HG03521 (cell line): ENCODE measurements at regions not wholly inside any gene's neighbourhood (a gene's known extent, or its start where the extent isn't known, plus 50 kb on each side); places are given as distances from the start of the nearest gene placed in this dataset.

Experiments used
- ATAC-seq: cut with Tn5 transposase; IDR thresholded peaks from one replicate; pipeline ENCODE4 v1.9.1; 2021; ENCODE audit warnings: mild to moderate bottlenecking, moderate library complexity; ENCODE audit not compliant: unreplicated experiment

DNA sequence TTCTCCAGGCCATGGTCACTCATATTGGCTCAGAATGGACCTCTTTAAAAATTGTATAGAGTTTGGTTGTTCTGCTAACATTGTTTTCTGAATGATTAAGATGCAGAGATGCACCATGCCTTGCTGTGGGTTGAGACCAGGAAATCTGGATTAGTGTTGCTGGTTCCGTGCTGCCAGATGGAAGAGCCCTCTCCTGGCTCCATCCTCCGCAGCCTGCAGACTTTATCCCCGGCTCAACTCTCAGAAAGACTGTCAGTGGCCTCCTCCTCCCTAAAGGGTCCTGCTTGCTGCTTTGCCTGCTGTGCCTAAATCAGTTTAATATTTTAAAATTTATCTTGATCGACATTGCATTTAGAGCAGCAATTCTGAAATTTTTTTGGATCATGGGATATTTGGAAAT is 196.7 kb downstream of the TENT4A start:
- no peak for ATAC-seq

DNA sequence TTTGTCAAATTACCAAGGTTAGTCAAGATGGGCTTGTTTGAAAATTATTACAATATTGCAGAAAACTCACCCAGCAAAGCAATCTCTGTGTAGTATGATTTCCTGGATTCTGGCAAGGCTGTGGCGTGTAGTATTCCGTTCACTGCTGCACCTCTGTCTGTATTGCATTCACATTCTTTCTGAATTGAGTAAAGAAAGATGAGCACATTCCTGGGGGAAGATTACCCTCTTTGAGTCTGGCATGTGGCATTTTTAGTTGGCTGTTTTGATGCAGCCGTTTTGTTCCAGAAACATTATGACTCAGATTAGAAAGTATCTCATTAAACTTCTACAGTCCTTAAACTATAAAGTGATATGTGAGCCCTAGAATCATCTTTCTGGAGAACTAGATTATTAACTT is 197.7 kb downstream of the TENT4A start:
- no peak for ATAC-seq

DNA sequence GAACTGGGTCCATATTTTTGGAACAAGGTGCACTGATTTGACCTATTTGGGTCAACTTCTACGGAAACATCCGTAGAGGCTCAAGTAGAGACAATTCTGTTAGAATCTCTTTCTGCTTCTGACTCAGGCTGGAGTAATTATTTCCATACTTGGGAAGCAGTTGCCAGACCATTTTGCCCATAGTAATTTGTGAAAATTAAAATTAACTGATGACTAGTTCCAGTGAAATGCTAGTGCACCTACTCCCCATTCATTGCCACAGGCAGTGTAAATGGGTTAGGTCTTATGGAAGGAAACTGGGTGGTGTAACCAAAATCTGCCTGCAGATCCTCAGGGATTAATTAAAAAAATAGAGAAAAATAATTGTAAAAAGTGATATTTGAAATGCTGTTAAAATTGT is 201.1 kb downstream of the TENT4A start:
- ATAC-seq = no peak

DNA sequence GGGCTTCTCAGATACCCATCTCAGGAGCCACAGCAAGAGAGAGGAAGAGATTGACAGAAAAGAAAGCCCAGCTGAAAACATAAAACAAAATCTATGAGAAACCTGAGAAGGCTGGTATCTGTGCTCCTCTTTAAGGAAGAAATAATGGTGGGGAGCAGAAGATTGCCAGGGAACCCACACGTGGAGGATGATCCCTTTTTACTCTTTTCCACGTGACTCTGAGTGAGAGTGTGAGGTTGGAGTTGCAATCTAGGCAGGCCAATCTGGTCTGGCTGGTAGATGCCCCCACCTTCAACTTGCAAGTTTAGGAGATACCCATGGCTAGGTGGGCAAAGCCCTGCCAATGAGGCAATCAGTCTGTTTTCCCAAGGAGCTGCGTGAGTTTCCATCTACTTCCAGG is 202.3 kb downstream of the TENT4A start:
- no peak for ATAC-seq

DNA sequence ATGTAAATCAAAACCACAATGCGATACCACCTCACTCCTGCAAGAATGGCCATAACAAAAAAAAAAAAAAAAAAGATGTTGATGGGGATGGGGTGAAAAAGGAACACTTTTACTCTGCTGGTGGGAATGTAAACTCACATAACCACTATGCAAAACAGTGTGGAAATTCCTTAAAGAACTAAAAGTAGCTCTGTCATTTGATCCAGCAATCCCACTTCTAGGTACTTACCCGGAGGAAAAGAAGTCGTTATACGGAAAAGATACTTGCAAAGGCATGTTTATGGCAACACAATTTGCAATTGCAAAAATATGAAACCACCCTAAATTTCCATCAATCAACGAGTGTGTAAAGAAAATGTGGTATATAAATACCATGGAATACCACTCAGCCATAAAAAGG is 205.0 kb downstream of the TENT4A start:
- ATAC-seq = no peak

DNA sequence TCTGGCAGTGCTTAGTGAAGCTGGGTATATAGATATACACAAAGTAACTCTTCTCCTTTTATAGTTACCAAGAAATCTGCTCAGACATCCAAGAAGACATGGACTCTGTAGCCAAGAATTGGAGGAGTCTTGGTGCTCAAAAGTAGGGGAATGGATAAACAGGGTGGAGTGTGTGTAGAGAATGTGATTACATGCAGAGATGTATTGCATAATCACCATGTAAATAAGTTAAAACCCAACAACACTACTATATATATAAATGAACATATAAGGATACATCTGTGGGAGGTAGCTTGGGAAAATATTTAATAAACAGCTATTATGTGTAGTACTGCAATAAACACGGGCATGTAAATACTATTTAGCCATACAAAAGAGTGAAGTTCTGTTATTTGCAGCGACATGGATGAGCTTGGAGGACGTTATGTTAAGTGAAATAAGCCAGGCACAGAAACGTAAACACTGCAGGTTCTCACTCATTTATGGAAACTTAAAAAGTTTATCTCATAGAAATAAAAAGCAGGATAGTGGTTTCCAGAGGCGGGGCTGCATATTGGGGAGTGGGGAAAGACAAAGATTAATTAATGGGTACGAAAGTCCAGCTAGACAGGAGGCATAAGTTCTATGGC is 207.5 kb downstream of the TENT4A start:
- no peak for ATAC-seq

DNA sequence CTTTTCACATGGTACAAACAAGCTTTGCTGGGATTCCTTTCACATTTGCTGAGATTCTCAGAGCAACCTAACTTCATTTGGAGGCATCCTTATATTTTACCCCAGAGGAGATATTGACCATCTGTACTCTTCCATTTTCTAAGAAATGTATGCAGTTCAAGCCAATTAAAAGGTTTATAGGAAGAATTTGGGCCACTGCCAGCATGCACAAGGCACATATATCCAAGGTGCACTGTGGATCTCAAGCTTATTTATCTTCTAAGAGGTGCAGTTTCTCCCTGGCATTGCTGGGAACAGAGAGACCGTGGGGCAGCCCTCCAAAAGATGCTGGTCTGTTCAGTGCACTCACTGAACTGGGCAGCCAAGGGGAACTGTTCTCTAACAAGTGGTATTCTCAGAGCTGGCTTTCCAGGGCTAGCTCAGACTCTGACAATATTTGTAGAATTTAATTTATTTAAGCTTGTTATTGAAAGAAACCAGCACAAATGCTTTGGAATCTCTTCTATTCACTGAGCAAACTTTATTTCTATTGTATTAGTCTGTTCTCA is 213.3 kb downstream of the TENT4A start:
- ATAC-seq = no peak

DNA sequence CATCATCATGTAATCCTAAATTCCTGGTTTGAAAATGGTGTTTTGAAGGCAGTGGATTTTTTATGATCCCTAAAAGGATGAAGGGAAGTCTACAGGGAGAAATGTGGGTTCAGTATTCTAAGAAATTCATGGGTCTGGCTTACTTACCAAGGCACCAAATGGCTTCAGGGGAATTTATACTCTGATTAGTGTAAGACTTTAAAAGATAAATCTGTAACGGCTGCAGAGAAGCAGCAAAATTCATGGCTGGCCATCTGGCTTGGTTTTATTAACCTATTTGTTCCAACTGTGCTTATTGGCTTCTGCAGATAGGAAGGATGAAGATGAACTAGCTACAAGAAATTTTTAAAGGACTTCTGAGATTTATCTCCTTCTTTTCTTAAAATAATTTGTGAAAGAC is 222.8 kb downstream of the TENT4A start:
- no peak for ATAC-seq

DNA sequence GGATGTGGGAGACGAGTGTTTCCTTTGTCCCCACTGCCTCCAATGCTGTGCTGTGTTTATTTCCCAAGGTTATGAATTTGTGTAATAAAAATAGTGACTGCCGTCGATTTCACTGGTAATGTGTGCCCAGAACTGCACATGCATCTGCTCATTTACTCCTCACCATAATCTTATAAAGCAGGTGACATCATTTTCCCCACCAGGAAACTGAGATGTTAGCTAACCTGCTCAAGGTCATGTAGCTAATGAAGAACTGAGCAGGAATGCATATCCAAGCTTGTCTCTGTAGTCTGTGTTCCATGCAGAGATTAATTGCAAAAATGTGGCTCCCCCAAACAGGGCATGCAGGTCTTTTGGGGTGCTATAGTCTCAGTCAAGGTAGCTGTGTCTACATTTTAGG is 224.4 kb downstream of the TENT4A start:
- no peak for ATAC-seq

DNA sequence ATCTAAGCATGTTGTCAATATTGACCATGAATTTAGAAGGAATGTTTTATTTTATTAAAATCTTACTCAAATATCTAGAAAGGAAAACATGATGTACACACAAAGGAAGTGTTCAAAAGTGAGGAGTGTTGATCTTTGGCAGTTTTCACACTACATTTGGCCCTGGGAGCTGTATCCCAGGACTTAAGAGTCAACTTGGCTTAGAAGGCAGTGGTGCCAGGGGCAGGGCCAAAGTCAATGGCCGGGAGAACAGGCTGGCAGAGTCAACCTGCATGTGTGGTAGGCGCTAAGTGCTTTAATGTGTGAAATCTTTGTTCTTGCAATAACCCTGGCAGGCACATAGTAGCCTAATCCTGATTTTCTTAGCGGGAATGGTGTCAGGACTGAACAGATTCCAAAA is 228.4 kb downstream of the TENT4A start:
- no peak for ATAC-seq

DNA sequence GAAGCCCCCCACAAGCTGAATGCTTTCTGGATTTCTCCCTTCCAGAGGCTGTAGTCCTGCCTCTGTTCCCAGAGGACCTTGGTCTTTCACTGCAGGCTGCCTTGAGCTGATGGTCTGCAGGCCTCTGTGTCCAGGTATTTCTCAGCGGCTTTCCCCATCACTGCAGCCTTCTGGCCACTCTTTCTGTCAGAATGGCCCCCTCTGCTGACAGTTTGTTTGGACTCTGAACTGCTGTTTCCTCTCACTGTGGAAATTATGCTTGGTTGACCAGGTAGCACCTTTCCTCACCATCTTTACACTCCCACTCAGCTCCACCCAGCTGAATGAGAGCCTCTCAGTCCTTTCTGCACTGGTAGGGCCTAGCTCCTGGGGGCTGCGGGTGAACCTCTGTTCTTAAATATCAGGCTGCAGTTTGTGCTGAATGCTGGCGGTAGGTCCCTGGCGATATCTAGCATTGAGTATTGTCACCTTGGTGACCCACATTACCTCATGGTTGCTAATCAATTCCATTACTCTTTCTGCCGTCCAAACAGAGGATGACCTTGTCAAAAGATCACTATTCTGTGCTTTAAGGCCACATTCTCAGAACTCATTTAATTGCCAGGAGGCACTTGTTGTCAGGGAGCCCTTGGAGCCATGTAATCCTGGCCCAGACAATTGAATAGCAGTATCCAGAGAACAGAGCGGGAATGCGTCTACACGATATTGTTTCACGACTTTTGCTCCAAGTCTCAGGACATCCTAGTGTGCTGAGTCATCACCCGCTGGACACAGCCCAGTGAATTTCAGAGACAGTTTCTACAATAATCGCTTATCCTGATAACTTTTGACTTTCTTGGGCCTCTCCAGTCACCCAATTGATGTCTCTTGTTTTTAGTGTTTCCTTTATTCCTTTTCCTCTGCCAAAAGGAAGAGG is 230.2 kb downstream of the TENT4A start:
- ATAC-seq = no peak

DNA sequence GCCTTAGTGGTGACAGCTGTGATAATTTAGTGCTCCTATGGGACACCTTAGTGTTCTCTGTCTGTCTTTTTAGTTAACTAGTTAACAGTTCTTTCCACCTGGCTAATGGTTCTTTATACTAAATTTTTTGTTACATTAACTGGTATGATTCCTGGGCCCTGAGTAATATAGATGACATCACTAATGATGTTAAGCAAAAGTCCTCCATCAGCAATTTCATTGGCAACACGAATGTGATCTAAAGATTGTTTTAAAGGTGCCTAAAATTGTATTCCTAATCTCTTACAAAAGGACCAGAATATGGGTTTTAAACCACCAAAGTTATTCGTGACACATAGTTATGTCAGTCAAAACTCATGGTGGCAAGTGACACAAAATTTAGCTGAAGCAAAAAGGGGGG is 235.3 kb downstream of the TENT4A start:
- ATAC-seq = no peak

DNA sequence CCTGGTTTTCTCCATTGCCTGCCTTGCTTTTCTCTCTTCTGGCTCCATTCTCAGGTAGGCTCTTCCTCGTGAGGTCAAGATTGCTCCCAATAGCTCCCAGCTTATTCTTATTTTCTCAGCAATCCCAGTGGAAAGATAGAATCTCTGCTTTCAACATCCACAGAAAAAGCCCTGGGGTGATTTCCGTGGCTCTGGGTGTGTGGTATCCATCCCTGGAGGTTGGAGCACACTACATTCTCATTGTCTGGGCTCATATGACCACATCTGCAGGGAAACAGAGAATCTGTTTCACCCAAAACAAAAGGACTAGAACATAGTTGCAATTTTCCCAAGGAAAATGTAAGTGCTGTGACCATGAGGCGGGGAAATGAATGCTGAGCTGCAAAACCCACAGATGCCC is 236.0 kb downstream of the TENT4A start:
- no peak for ATAC-seq

DNA sequence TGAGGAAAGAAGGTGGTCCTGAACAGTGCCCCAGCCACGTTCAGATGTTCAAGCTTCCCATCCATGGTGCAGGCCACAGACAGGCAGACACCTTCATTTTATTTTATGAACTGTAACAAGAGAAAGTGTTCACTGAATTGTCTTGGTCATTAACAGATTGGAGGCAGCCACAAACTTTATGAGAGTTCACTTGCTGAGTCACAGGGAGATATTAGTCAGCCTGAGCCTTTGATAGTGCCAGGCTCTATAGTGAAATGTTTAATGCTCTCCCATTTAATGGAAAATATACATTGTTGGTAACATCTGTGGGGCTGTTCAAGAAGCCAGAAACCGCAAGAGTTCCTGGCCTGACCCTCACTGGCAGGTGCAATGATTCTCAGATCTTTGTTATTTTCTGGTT is 237.0 kb downstream of the TENT4A start:
- ATAC-seq = no peak

DNA sequence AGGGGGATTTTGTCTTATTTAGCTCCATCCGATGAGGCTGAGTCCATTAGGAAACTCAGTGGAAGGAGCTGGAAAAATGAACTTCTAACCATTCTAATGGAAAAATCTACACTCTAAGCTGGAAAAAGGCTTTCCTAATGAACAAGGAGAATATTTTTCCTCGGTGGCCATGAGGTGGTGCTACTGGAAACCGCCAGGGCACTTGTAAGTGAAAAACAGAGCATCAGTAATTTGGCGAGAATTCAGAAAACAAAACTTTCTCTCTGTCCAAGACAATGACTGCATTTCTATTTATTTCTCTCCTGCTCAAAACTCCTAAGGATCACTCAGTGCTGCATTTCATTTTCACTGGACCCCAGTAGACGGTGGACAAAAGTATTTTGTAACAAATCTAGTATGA is 237.6 kb downstream of the TENT4A start:
- ATAC-seq = no peak

DNA sequence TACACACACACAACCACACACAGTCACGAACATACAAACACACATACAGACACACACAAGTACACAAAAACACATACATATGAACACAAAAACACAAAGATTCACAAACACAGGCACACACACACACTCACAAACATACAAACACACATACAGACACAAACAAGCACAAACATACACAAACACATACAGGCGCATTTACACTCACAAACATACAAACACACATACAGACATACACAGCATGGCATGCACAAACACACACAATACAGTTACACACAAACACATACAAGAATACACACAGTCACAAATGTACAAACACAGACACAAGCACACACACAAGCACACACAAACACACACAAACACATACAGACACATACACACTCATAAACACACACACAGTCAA is 247.9 kb downstream of the TENT4A start:
- ATAC-seq = no peak

DNA sequence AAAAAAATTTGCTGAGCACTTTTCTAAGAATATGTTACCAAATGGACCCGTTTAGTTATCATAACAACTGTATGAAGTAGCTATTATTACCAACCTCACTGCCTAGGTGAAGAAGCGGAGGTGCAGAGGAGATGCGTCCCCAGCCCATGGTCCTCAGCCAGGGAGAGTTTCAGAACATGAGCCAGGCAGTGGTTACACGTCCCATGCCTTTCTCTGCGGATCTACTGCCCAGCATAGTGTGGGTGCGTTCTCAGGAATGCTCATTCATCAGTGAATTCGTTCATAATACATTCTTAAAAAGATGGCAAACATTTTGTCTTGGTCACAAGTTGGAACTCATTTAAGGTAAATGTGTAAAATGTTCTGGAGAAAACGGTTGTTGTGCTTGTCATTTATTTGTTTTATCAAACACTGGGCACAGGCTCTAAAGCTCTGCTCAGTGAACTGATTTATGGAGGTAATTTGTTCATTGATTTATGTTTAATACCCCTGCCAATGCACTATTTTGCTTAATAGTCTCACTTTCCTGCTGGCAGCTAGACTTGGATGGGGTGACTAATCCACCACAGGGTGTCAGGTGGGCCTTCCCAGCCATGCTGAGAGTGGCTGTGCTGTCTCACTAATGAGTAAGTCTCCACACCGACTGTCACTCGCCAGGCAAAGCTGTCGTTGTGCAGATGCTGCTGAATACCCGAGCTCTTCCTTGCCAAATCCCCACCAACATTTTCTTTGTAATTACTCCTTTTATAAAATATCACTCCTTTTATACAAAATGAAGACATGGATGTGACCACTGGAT is 248.8 kb downstream of the TENT4A start:
- ATAC-seq = no peak

DNA sequence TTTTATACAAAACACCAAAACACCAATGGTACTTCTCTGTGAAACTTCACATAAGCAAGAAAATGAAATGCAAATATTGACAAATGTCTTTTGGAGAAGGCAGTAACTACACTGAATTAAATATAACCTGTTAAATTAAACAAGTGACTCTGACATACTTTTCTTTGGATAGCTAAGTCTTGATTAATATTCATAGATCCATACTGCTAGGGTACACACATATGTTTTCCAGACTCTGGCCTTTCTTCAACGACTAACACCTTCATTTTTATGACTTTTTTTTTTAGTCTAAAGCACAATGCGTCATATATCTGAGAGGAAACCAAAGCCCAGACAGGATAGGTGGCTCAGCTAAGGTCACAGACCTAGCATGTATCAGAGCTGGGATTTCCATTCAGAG is 263.7 kb downstream of the TENT4A start:
- ATAC-seq = no peak

DNA sequence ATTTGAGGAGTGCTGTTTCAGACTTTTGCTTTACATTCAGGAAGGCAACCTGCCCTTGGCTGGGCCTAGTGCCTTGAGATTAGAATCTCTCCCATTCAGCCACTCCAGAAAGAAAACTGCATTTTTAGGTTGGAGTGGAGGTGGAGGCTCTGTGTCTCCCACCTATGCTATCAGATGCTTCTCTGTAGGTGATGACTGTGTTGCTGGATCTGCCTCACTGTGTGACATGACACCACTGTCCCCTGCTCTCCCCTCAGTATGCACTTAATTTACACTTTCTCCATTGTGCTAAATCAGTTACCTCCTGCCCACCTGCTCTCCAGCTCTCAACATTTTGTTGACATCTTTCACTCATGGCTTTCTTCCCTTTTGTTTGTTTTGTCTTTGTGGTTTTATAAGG is 265.8 kb downstream of the TENT4A start:
- no peak for ATAC-seq

DNA sequence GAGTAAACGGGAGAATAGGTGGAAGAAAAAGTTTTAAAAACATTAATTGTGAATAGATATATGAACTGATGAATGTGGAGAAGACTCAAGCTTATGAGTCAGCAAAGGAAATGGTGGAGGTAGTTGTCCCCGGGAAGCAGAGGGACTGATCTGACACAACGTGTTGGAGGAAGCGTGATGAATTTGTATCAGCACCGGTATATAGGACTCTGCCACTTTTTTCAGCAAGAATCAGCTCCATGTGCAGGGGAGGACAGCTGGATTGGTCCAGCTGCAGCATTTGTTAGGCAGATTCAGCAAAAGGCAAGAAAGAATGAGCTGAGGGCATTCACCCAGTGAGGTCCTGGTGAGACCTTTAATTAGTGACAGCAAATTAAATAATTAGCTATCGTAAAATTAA is 276.0 kb downstream of the TENT4A start:
- ATAC-seq = no peak

DNA sequence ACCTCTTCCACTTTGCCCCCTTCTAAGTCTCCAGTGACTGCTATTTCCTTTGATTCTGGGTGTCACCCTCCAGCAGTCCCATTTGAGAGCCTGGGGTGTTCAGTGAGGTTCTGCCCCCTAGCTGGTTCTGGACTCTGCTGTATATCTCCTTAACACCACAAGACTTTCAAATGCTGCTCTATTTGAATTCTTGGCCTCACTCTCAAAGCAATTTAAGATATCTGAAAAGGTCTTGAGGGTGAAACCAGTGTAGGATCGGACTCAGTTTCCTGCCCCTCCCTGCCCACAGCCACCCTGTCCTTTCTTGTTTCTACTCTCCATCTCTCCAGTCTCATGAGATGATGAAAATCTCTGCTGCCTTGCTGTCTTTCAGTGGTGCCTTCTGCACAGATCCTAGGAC is 280.9 kb downstream of the TENT4A start:
- no peak for ATAC-seq

DNA sequence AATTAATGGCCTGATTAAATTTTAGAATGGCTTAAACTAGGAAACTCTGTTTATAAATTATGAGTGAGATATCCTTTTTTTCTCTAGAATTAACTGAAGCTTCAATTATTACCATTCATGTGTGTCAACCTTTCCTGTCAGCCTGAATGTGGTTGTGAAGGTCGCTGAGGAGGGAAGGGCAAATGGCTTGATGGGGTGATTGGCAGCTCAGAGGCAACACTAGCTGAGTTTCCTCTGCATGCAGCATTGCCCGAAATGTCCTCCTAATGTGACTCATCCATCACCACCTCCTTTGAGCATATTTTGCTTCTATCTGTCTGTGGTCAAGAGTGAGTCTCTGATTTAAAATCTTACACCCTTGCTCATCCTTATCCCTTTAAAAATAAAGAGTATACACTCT is 281.9 kb downstream of the TENT4A start:
- no peak for ATAC-seq
